ENCODE measurements at regions not wholly inside any gene's neighbourhood (a gene's known extent, or its start where the extent isn't known, plus 50 kb on each side); places are given as distances from the start of the nearest gene placed in this dataset.
"Not testable (repeated sequence)": the region's sequence is repeated elsewhere in the genome, so short reads cannot be mapped to it uniquely, and the experiment has no call there.

- not testable (repeated sequence) for H3K9me3 ChIP-seq (ENCODE audit: control insufficient read depth in 2 of 2, insufficient read depth in 1 of 2, low read depth in 1 of 2, low read length in 1 of 2); H3K27ac ChIP-seq (ENCODE audit: low read depth in 2 of 2, low read length in 1 of 2); H3K4me1 ChIP-seq (ENCODE audit: control insufficient read depth in 2 of 2, insufficient read depth in 2 of 2, low read length in 1 of 2); H3K4me3 ChIP-seq (ENCODE audit: low read depth in 1 of 2, low read length in 2 of 2); H3K27me3 ChIP-seq (ENCODE audit: control insufficient read depth in 1 of 2, insufficient read depth in 2 of 2, low read length in 2 of 2); H3K36me3 ChIP-seq (ENCODE audit: control insufficient read depth in 2 of 2, insufficient read depth in 2 of 2, low read length in 1 of 2)
- WGBS, 2 donors = no CpG with 5 or more reads among the region's 1 CpG
These were observed 4157.8 kb upstream of the TPTE start for GRCh38 chr21:6363591-6363990.

GRCh38 chr21:6368824-6369223, 4152.6 kb upstream of the TPTE start:
- not testable (repeated sequence) for H3K9me3 ChIP-seq (ENCODE audit: control insufficient read depth in 2 of 2, insufficient read depth in 1 of 2, low read depth in 1 of 2, low read length in 1 of 2); H3K4me1 ChIP-seq (ENCODE audit: control insufficient read depth in 2 of 2, insufficient read depth in 2 of 2, low read length in 1 of 2); H3K27me3 ChIP-seq (ENCODE audit: control insufficient read depth in 1 of 2, insufficient read depth in 2 of 2, low read length in 2 of 2); H3K36me3 ChIP-seq (ENCODE audit: control insufficient read depth in 2 of 2, insufficient read depth in 2 of 2, low read length in 1 of 2)
- WGBS, 2 donors = 8 to 18% methylated on average over 2 to 6 of the region's 7 CpGs
- Histone ChIP-seq H3K27ac (ENCODE audit: low read depth in 2 of 2, low read length in 1 of 2) (peak overlapping the region; percentile 68 to 75), H3K4me3 (ENCODE audit: low read depth in 1 of 2, low read length in 2 of 2) (peak overlapping the region; percentile 19 to 30)

- not testable (repeated sequence) for H3K9me3 ChIP-seq (ENCODE audit: control insufficient read depth in 2 of 2, insufficient read depth in 1 of 2, low read depth in 1 of 2, low read length in 1 of 2); H3K4me3 ChIP-seq (ENCODE audit: low read depth in 1 of 2, low read length in 2 of 2); H3K36me3 ChIP-seq (ENCODE audit: control insufficient read depth in 2 of 2, insufficient read depth in 2 of 2, low read length in 1 of 2); H3K27ac ChIP-seq (ENCODE audit: low read depth in 2 of 2, low read length in 1 of 2); H3K27me3 ChIP-seq (ENCODE audit: control insufficient read depth in 1 of 2, insufficient read depth in 2 of 2, low read length in 2 of 2); H3K4me1 ChIP-seq (ENCODE audit: control insufficient read depth in 2 of 2, insufficient read depth in 2 of 2, low read length in 1 of 2)
- no CpG with 5 or more reads among the region's 3 CpGs for WGBS, 2 donors
These were observed 4148.1 kb upstream of the TPTE start for GRCh38 chr21:6373253-6373652.

DNA sequence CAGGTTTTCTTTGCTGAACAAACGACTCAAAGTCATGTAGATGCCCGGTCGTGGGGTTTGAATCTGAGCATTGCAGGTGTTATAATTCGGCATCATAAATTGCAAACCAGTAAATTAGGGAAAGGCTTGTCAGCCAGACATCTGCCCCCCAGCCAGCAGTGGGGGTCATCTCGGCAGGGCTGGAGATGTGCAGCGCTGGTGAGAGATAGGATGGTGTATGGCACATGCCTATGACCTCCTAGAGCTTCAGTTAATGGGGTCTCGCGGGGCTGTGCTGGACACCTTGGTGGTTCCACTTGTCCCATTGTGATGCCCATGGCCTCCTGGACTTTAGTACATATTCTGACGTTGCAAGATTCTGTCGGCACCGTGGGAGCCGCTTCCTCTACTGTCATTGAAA, 4147.2 kb upstream of the TPTE start:
- WGBS, 2 donors = 26 to 28% methylated on average over 12 of the region's 12 CpGs
- not testable (repeated sequence) for H3K27ac ChIP-seq (ENCODE audit: low read depth in 2 of 2, low read length in 1 of 2); H3K4me3 ChIP-seq (ENCODE audit: low read depth in 1 of 2, low read length in 2 of 2); H3K36me3 ChIP-seq (ENCODE audit: control insufficient read depth in 2 of 2, insufficient read depth in 2 of 2, low read length in 1 of 2); H3K27me3 ChIP-seq (ENCODE audit: control insufficient read depth in 1 of 2, insufficient read depth in 2 of 2, low read length in 2 of 2); H3K9me3 ChIP-seq (ENCODE audit: control insufficient read depth in 2 of 2, insufficient read depth in 1 of 2, low read depth in 1 of 2, low read length in 1 of 2); H3K4me1 ChIP-seq (ENCODE audit: control insufficient read depth in 2 of 2, insufficient read depth in 2 of 2, low read length in 1 of 2)

DNA sequence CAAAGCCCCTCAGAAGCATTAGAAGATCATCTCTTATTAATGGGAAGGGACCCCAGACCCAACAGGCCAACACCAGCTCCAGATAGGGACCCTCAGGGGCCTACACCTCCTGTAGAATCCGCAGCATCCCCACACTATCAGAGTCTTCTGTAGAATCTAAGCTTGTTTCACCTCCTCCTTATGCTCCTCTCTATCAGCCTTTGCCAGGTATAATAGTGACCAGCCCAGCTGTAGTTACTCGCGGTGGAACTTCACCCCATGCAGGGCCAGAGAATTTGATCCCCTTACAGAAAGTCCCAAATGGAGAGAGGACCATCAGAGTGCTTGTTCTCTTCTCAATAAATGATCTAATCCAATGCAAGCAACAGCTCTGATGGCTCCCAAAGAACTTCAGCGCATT, 4146.5 kb upstream of the TPTE start:
- not testable (repeated sequence) for H3K4me1 ChIP-seq (ENCODE audit: control insufficient read depth in 2 of 2, insufficient read depth in 2 of 2, low read length in 1 of 2); H3K27me3 ChIP-seq (ENCODE audit: control insufficient read depth in 1 of 2, insufficient read depth in 2 of 2, low read length in 2 of 2); H3K9me3 ChIP-seq (ENCODE audit: control insufficient read depth in 2 of 2, insufficient read depth in 1 of 2, low read depth in 1 of 2, low read length in 1 of 2); H3K4me3 ChIP-seq (ENCODE audit: low read depth in 1 of 2, low read length in 2 of 2); H3K27ac ChIP-seq (ENCODE audit: low read depth in 2 of 2, low read length in 1 of 2); H3K36me3 ChIP-seq (ENCODE audit: control insufficient read depth in 2 of 2, insufficient read depth in 2 of 2, low read length in 1 of 2)
- WGBS, 2 donors = 81 to 84% methylated on average over 4 of the region's 4 CpGs

DNA sequence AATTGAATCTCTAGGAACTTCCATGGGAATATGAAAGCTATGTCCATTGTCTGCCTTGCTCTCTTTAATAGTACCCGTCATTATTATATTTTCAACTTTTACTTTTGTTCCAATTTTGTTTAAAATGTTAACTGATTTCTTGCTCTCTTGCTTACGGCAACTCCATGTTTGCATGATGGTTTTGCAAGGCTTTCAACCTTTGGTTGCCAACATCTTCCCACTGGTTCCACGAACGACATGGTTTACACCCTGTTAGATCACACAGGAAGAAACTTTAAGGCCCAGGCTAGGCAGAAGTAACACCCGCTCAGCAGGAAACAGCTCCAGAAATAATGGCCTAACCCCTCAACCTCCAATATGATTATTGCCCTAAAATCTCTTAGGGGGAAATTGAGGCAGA, 4145.6 kb upstream of the TPTE start:
- H3K27me3 ChIP-seq (ENCODE audit: control insufficient read depth in 1 of 2, insufficient read depth in 2 of 2, low read length in 2 of 2); H3K4me3 ChIP-seq (ENCODE audit: low read depth in 1 of 2, low read length in 2 of 2): not testable (repeated sequence)
- 56 to 63% methylated on average over 3 to 4 of the region's 5 CpGs for WGBS, 2 donors

DNA sequence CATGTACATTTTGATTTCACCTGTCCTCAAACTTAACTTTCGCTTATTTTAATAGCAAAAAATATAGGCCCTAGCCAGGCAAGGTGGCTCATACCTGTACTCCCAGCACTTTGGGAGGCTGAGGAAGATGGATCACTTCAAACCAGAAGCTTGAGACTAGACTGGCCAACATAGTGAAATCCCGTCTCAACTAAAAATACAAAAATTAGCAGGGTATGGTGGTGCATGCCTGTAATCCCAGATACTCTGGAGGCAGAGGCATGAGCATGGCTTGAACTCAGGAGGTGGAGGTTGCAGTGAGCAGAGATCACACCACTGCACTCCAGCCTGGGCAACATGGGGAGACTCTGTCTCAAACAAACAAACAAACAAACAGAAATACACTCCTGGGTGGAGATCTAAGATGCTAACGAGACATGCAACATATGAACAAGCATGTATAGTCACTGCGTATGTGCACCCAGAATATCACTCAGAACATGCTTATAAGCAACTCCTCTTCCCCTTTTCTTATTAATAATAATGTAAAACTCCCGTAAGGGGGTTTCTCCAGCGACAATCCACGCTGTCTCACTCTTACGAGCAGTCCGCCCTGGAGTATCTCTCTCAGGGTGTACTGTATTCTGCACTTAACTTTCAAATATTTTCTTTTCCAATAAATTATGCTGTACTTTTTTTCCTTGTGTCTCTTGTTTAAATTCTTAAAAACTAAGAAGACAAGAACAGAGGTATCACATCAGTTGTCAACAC, 4144.9 kb upstream of the TPTE start:
- not testable (repeated sequence) for H3K4me1 ChIP-seq (ENCODE audit: control insufficient read depth in 2 of 2, insufficient read depth in 2 of 2, low read length in 1 of 2); H3K27ac ChIP-seq (ENCODE audit: low read depth in 2 of 2, low read length in 1 of 2); H3K27me3 ChIP-seq (ENCODE audit: control insufficient read depth in 1 of 2, insufficient read depth in 2 of 2, low read length in 2 of 2); H3K9me3 ChIP-seq (ENCODE audit: control insufficient read depth in 2 of 2, insufficient read depth in 1 of 2, low read depth in 1 of 2, low read length in 1 of 2); H3K4me3 ChIP-seq (ENCODE audit: low read depth in 1 of 2, low read length in 2 of 2); H3K36me3 ChIP-seq (ENCODE audit: control insufficient read depth in 2 of 2, insufficient read depth in 2 of 2, low read length in 1 of 2)
- WGBS, 2 donors = 72 to 81% methylated on average over 9 of the region's 9 CpGs

More for the DNA sequence above, 4145.6 kb upstream of the TPTE start:
- not testable (repeated sequence) for H3K36me3 ChIP-seq (ENCODE audit: control insufficient read depth in 2 of 2, insufficient read depth in 2 of 2, low read length in 1 of 2); H3K4me1 ChIP-seq (ENCODE audit: control insufficient read depth in 2 of 2, insufficient read depth in 2 of 2, low read length in 1 of 2); H3K9me3 ChIP-seq (ENCODE audit: control insufficient read depth in 2 of 2, insufficient read depth in 1 of 2, low read depth in 1 of 2, low read length in 1 of 2); H3K27ac ChIP-seq (ENCODE audit: low read depth in 2 of 2, low read length in 1 of 2)
